ENCODE measurements at regions not wholly inside any gene's neighbourhood (a gene's known extent, or its start where the extent isn't known, plus 50 kb on each side); places are given as distances from the start of the nearest gene placed in this dataset.

DNA sequence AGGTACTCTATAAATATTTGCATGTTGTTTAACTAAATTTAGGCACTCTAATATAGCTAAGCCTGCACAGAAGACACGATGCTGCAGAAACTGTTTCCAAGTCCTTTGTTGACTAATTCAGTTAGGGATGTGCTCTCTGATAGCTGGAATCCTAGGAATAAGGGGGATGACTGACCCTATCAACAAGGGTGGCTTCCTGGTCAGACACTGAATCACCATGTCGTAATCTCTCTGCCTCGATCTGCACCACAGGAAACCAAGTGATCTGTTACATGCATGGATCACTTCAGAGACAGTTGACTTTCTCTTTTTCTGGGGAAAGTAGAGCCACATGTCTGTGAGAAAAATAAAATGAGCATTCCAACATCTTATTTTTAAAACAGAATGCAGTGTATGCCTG is 169.1 kb downstream of the GUCY2F start:
- Mint-ChIP-seq H3K27me3 (ENCODE audit: low read depth) (peaks cover 5% of the 10 kb centered on the region), H3K4me3 (ENCODE audit: unreplicated experiment) (no peak overlapping the region), H3K4me1 (ENCODE audit: low read depth) (no peaks in the 10 kb centered on the region), H3K9me3 (ENCODE audit: low read depth) (peaks cover 9% of the 10 kb centered on the region), H3K27ac (ENCODE audit: unreplicated experiment) (no peak overlapping the region), H3K36me3 (ENCODE audit: low read depth) (no peaks in the 10 kb centered on the region)
- no peak for TF ChIP-seq CTCF (IDR thresholded peaks at IDR 0.05)
- DNase-seq (ENCODE audit: low spot score) = no peak

DNA sequence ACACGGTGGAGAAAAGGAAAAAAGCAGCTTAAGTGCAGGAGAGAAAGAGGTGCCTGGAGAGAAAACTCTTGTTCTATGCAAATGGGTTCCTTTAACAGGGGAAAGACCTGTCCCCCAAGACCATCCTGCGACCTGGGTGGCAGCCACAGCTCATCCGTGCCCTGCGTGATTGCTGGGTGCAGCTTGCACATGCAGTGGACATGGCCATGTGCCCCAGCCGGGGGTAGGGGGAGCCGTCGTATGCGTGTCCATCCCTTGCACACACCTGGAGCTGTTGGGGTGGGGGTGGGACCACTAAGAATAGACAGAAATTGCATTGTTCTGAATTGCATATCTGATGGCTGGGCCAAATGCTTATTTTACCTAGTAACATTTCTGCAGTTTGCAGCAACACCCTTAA is 171.9 kb downstream of the GUCY2F start:
- peak; percentile 94 for DNase-seq (ENCODE audit: low spot score)
- H3K27ac Mint-ChIP-seq (ENCODE audit: unreplicated experiment) = no peak overlapping the region
- peaks cover 3% of the 10 kb centered on the region for H3K9me3 Mint-ChIP-seq (ENCODE audit: low read depth)
- peaks cover 2% of the 10 kb centered on the region for H3K27me3 Mint-ChIP-seq (ENCODE audit: low read depth)
- no peaks in the 10 kb centered on the region for H3K36me3 Mint-ChIP-seq (ENCODE audit: low read depth)
- no peak overlapping the region for H3K4me3 Mint-ChIP-seq (ENCODE audit: unreplicated experiment)
- no peak for TF ChIP-seq CTCF (IDR thresholded peaks at IDR 0.05)
- no peaks in the 10 kb centered on the region for H3K4me1 Mint-ChIP-seq (ENCODE audit: low read depth)

DNA sequence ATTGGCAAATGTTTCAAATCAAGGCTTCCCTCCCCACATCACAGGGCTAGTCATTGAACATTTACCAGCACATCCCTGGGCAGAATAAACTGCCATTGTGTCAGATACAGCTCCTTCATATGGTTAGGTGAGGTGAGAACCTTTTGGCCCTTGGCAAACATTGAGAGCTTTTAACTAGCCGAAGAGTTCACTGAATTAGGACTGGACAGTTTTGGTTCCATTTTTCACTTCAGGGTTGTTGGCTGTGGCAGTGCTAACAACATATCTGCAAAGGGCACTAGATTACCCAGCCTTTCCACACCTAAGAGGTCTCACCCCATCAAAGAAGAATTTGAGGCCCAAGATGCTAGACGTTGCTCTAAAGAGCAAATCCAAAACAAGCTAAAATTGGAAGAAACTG is 180.7 kb downstream of the GUCY2F start:
- Mint-ChIP-seq H3K4me1 (ENCODE audit: low read depth) (no peaks in the 10 kb centered on the region), H3K27me3 (ENCODE audit: low read depth) (peaks cover 4% of the 10 kb centered on the region), H3K36me3 (ENCODE audit: low read depth) (no peaks in the 10 kb centered on the region), H3K9me3 (ENCODE audit: low read depth) (no peaks in the 10 kb centered on the region), H3K4me3 (ENCODE audit: unreplicated experiment) (no peak overlapping the region), H3K27ac (ENCODE audit: unreplicated experiment) (no peak overlapping the region)
- no peak for DNase-seq (ENCODE audit: low spot score)
- TF ChIP-seq CTCF (IDR thresholded peaks at IDR 0.05) = no peak

DNA sequence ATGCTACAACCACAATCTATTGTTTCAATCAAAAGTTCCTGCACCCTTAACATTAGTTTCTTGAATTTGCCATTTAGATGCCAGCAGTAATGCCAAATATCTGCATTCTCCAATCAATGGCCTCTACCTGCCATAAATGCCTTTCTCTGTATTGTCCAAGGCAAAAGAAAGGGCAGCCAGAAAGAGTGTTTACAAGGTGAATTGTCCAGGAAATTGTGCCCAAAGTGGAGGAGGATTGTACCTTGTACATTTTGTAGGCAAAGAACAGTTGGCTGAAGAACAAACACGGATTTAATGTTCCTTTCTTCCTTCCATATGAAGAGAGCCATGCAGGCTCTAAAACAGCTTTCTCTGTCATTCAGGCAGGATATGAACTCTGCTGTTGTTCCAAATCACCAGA is 181.5 kb downstream of the GUCY2F start:
- no peak for TF ChIP-seq CTCF (IDR thresholded peaks at IDR 0.05)
- no peaks in the 10 kb centered on the region for H3K9me3 Mint-ChIP-seq (ENCODE audit: low read depth)
- DNase-seq (ENCODE audit: low spot score) = no peak
- no peaks in the 10 kb centered on the region for H3K36me3 Mint-ChIP-seq (ENCODE audit: low read depth)
- H3K27ac Mint-ChIP-seq (ENCODE audit: unreplicated experiment) = no peak overlapping the region
- H3K4me1 Mint-ChIP-seq (ENCODE audit: low read depth) = no peaks in the 10 kb centered on the region
- H3K4me3 Mint-ChIP-seq (ENCODE audit: unreplicated experiment) = no peak overlapping the region
- peaks cover 4% of the 10 kb centered on the region for H3K27me3 Mint-ChIP-seq (ENCODE audit: low read depth)

DNA sequence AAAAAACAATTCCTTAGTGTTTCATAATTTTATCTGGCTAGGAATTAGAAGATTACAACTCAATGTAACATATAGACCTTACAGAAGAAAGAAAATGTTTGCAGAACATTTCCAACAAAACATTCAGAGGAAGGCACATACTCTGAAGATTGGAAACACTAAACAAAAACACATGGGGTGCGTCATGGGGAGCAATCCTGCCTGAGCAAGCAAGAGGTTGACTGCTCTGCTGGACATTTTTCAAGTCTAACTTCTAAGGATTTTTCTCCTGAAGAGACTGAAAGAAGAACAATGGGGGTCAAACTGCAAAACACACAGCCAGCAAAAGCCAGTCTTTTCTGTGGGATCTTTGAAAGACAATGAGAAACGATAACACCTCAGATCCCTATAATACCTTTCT is 182.8 kb downstream of the GUCY2F start:
- peaks cover 4% of the 10 kb centered on the region for H3K27me3 Mint-ChIP-seq (ENCODE audit: low read depth)
- no peak for DNase-seq (ENCODE audit: low spot score)
- H3K9me3 Mint-ChIP-seq (ENCODE audit: low read depth) = no peaks in the 10 kb centered on the region
- no peak overlapping the region for H3K4me3 Mint-ChIP-seq (ENCODE audit: unreplicated experiment)
- H3K36me3 Mint-ChIP-seq (ENCODE audit: low read depth) = no peaks in the 10 kb centered on the region
- H3K27ac Mint-ChIP-seq (ENCODE audit: unreplicated experiment) = no peak overlapping the region
- H3K4me1 Mint-ChIP-seq (ENCODE audit: low read depth) = peaks cover 3% of the 10 kb centered on the region
- no peak for TF ChIP-seq CTCF (IDR thresholded peaks at IDR 0.05)
